ENCODE measurements at regions not wholly inside any gene's neighbourhood (a gene's known extent, or its start where the extent isn't known, plus 50 kb on each side); places are given as distances from the start of the nearest gene placed in this dataset.

- TF ChIP-seq EZH2 (IDR thresholded peaks at IDR 0.05; ENCODE audit: low read length, missing control alignments) (no peak), CTCF (conservative IDR thresholded peaks at IDR 0.05 in 1 of 2, IDR thresholded peaks at IDR 0.05 in 1 of 2; ENCODE audit: low read depth in 1 of 2, low read length in 2 of 2) (no peak)
These were observed 130.2 kb downstream of the SH2D1A start for GRCh38 chrX:124476562-124476961.

All from fibroblast of lung (primary cell).